Activated T-helper 1 cell treated with anti-CD3 and anti-CD28 coated beads, Interleukin-12 subunit alpha, Interleukin-12 subunit beta, Interleukin-2, Interleukin-4 antibody, amounts not matched to agents 30 ng/mL and 10 ng/mL and 1 ng/mL, durations not matched to agents 14 hours and 24 hours and 36 hours (primary cell): ENCODE measurements at regions not wholly inside any gene's neighbourhood (a gene's known extent, or its start where the extent isn't known, plus 50 kb on each side); places are given as distances from the start of the nearest gene placed in this dataset.

Experiments
- DNase-seq: peaks from one replicate; pipeline ENCODE4 v3.0.0; 2021; ENCODE audit warnings: low spot score
- H3K27ac Mint-ChIP-seq: one replicate; pipeline ENCODE4 v1.8.0; 2021; ENCODE audit warnings: mild to moderate bottlenecking, mixed read lengths
- H3K27me3 Mint-ChIP-seq: one replicate; pipeline ENCODE4 v1.8.0; 2022; ENCODE audit warnings: mild to moderate bottlenecking, moderate library complexity, mixed read lengths; ENCODE audit not compliant: insufficient read depth
- H3K36me3 Mint-ChIP-seq: one replicate; pipeline ENCODE4 v1.8.0; 2021; ENCODE audit warnings: low read depth, mixed read lengths
- H3K4me1 Mint-ChIP-seq: one replicate; pipeline ENCODE4 v1.8.0; 2021; ENCODE audit warnings: low read depth, mixed read lengths
- H3K4me3 Mint-ChIP-seq: one replicate; pipeline ENCODE4 v1.8.0; 2021; ENCODE audit warnings: mild to moderate bottlenecking, moderate library complexity, mixed read lengths
- H3K9me3 Mint-ChIP-seq: one replicate; pipeline ENCODE4 v1.8.0; 2021; ENCODE audit warnings: mixed read lengths
- intact Hi-C: fragments of 100-400 bp; cut with micrococcal nuclease; formaldehyde crosslinking; loops from one replicate; pipeline ENCODE4 v1.15.1; 2024

GRCh38 chr10:56298941-56299340, 62.1 kb downstream of the ZWINT start:
- Mint-ChIP-seq H3K27ac (no peak overlapping the region), H3K27me3 (no peaks in the 10 kb centered on the region), H3K9me3 (peaks cover 3% of the 10 kb centered on the region), H3K4me1 (no peaks in the 10 kb centered on the region), H3K36me3 (no peaks in the 10 kb centered on the region), H3K4me3 (no peak overlapping the region)
- intact Hi-C loops: no loop called here
- DNase-seq: no peak

DNA sequence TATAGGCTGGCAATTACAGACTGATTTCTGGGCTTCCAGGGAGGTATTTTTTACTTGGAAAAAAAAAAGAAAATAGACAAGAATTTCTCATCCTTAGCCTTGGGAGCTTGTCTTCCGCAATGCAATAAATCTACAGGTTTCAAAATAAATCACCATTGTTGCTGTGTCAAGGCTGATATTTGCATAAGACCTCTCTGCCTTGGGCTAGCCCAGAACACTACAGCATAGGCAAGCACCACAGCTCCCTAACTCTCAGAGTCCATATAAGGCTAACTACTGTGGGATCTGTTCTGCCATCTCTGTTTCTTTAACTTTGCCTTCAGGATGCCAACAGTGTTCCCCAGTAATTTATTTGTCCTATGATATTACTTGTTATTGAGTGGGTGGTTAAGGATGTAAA, 64.4 kb downstream of the ZWINT start:
- intact Hi-C loops: no loop called here
- Mint-ChIP-seq H3K27ac (no peak overlapping the region), H3K4me3 (no peak overlapping the region), H3K9me3 (peaks cover 4% of the 10 kb centered on the region), H3K27me3 (no peaks in the 10 kb centered on the region), H3K4me1 (no peaks in the 10 kb centered on the region), H3K36me3 (no peaks in the 10 kb centered on the region)
- no peak for DNase-seq

DNA sequence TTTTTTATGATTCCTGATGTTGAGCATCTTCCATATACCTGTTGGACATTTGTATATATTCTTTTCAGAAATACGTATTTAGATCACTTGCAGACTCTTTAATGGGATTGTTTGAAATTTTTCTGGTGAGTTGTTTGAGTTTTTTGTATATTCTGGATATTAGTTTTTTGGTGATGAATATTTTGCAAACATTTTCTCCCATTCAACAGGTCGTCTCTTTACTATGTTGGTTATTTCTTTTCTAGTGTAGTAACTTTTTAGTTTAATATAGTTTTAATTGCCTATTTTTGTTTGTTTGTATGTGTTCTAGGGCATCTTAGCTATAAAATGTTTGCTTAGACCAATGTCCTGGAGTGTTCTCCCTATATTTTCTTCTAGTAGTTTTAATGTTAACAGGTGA, 72.7 kb downstream of the ZWINT start:
- H3K9me3 Mint-ChIP-seq: peaks cover 7% of the 10 kb centered on the region
- intact Hi-C loops: no loop called here
- no peaks in the 10 kb centered on the region for H3K4me1 Mint-ChIP-seq
- no peaks in the 10 kb centered on the region for H3K36me3 Mint-ChIP-seq
- no peaks in the 10 kb centered on the region for H3K27me3 Mint-ChIP-seq
- no peak for DNase-seq
- no peak overlapping the region for H3K4me3 Mint-ChIP-seq
- no peak overlapping the region for H3K27ac Mint-ChIP-seq

DNA sequence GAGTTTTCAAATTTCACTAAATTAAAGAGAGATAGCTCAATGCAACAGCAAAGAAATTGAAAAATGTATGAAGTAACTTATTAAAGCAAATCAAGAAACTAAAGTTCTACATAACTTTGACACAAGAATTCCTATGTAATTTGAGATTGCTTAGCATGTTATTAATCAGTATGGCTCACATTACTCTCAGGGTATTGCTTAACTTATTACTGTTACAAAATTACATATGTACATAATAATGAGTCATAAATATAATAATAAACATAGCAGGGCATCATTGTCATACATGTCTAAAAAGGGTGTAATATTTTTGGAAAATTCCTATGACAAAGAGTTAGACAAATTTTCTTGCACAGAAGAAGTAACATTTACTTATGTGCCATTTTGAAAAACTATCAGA, 75.0 kb downstream of the ZWINT start:
- no peak for DNase-seq
- Mint-ChIP-seq H3K4me1 (no peaks in the 10 kb centered on the region), H3K4me3 (no peak overlapping the region), H3K36me3 (no peaks in the 10 kb centered on the region), H3K27ac (no peak overlapping the region), H3K9me3 (peaks cover 4% of the 10 kb centered on the region), H3K27me3 (no peaks in the 10 kb centered on the region)
- intact Hi-C loops: no loop called here

- Mint-ChIP-seq H3K9me3 (no peaks in the 10 kb centered on the region), H3K27me3 (no peaks in the 10 kb centered on the region), H3K27ac (no peak overlapping the region), H3K4me3 (no peak overlapping the region), H3K4me1 (no peaks in the 10 kb centered on the region), H3K36me3 (no peaks in the 10 kb centered on the region)
- intact Hi-C loops: no loop called here
- DNase-seq: no peak
Measured at GRCh38 chr10:56279270-56279669, 81.8 kb downstream of the ZWINT start.

DNA sequence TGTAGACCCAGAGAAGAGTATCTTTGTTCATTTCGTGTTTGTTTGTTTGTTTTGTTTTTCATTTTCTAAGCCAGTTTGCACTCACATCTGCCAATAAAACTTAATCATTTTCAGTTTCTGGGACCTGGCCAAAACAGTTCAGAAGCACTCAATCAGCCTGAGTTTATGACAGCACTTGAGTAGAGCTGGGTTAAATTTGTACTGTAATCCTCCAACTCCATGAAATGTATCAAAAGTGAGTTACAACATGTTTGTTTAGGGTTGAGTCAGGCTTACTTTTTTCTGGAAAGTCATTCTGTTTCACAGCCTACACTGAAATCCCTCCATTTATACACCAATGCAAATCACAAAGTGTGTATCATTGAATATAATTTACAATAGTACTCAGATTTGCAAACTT, 91.9 kb downstream of the ZWINT start:
- no peak for DNase-seq
- Mint-ChIP-seq H3K9me3 (no peaks in the 10 kb centered on the region), H3K4me3 (no peak overlapping the region), H3K27me3 (no peaks in the 10 kb centered on the region), H3K27ac (no peak overlapping the region), H3K36me3 (no peaks in the 10 kb centered on the region), H3K4me1 (no peaks in the 10 kb centered on the region)
- intact Hi-C loops: no loop called here

GRCh38 chr10:56266120-56266519, 94.9 kb downstream of the ZWINT start:
- Mint-ChIP-seq H3K36me3 (no peaks in the 10 kb centered on the region), H3K27ac (no peak overlapping the region), H3K4me1 (no peaks in the 10 kb centered on the region), H3K4me3 (no peak overlapping the region), H3K9me3 (no peaks in the 10 kb centered on the region), H3K27me3 (no peaks in the 10 kb centered on the region)
- intact Hi-C loops: no loop called here
- no peak for DNase-seq

GRCh38 chr10:56258991-56259390, 102.1 kb downstream of the ZWINT start:
- intact Hi-C loops: no loop called here
- no peaks in the 10 kb centered on the region for H3K4me1 Mint-ChIP-seq
- H3K4me3 Mint-ChIP-seq: no peak overlapping the region
- no peak overlapping the region for H3K27ac Mint-ChIP-seq
- no peaks in the 10 kb centered on the region for H3K9me3 Mint-ChIP-seq
- H3K36me3 Mint-ChIP-seq: no peaks in the 10 kb centered on the region
- no peaks in the 10 kb centered on the region for H3K27me3 Mint-ChIP-seq
- no peak for DNase-seq

GRCh38 chr10:56258378-56258777, 102.7 kb downstream of the ZWINT start:
- intact Hi-C loops: no loop called here
- Mint-ChIP-seq H3K9me3 (no peaks in the 10 kb centered on the region), H3K36me3 (no peaks in the 10 kb centered on the region), H3K27me3 (no peaks in the 10 kb centered on the region), H3K4me1 (no peaks in the 10 kb centered on the region), H3K4me3 (no peak overlapping the region), H3K27ac (no peak overlapping the region)
- no peak for DNase-seq

DNA sequence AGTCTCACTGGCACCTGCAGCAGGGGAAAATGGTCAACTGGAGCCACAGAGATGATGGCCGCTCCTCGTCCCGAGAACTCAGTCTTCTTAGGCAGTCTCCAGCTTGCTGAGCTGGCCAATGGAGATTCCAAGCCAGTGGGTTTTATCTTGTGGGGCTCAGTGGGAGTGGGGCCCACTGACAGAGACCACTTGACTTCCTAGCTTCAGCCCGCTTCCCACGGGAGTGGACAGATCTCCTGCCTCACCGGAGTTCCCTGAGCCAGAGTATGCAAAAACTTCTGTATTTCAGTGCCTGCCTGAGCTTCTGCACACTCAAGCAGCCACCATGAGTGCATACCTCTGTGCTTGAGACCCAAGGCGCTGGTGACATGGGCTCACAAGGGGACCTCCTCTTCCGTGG, 105.8 kb downstream of the ZWINT start:
- DNase-seq: no peak
- Mint-ChIP-seq H3K9me3 (no peaks in the 10 kb centered on the region), H3K36me3 (no peaks in the 10 kb centered on the region), H3K27me3 (no peaks in the 10 kb centered on the region), H3K4me3 (no peak overlapping the region), H3K4me1 (no peaks in the 10 kb centered on the region), H3K27ac (no peak overlapping the region)
- intact Hi-C loops: no loop called here

- no peaks in the 10 kb centered on the region for H3K27me3 Mint-ChIP-seq
- no peak for DNase-seq
- no peaks in the 10 kb centered on the region for H3K36me3 Mint-ChIP-seq
- intact Hi-C loops: no loop called here
- no peaks in the 10 kb centered on the region for H3K4me1 Mint-ChIP-seq
- no peaks in the 10 kb centered on the region for H3K9me3 Mint-ChIP-seq
- no peak overlapping the region for H3K4me3 Mint-ChIP-seq
- no peak overlapping the region for H3K27ac Mint-ChIP-seq
Measured at GRCh38 chr10:56240471-56240870, 120.6 kb downstream of the ZWINT start.

- H3K9me3 Mint-ChIP-seq: peaks cover 3% of the 10 kb centered on the region
- H3K36me3 Mint-ChIP-seq: no peaks in the 10 kb centered on the region
- H3K27me3 Mint-ChIP-seq: no peaks in the 10 kb centered on the region
- no peak for DNase-seq
- H3K27ac Mint-ChIP-seq: no peak overlapping the region
- no peak overlapping the region for H3K4me3 Mint-ChIP-seq
- intact Hi-C loops: no loop called here
- no peaks in the 10 kb centered on the region for H3K4me1 Mint-ChIP-seq
Measured at GRCh38 chr10:56231436-56231835, 129.6 kb downstream of the ZWINT start.

DNA sequence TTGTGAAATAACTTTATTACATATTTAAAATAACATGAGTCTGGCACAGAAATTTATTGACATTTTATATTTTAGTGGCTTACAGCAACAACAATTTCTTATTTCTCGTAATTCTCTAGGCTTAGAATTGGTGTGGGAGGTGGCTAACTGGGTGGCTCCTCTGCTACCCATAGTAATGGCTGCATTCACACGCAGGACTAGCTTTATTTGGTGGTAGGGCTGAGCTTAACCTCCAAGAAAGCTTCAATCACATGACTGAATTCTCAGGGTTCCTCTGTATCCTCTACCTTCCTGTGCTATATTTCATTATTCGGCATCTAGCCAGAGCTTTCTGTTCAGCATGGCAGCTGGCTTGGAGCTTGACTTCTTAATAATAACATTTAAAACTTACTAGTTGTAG, 138.8 kb downstream of the ZWINT start:
- Mint-ChIP-seq H3K27me3 (no peaks in the 10 kb centered on the region), H3K27ac (no peak overlapping the region), H3K4me3 (no peak overlapping the region), H3K9me3 (no peaks in the 10 kb centered on the region), H3K4me1 (no peaks in the 10 kb centered on the region), H3K36me3 (no peaks in the 10 kb centered on the region)
- DNase-seq: no peak
- intact Hi-C loops: no loop called here

GRCh38 chr10:56212951-56213350, 148.1 kb downstream of the ZWINT start:
- intact Hi-C loops: no loop called here
- Mint-ChIP-seq H3K4me3 (no peak overlapping the region), H3K27ac (no peak overlapping the region), H3K36me3 (no peaks in the 10 kb centered on the region), H3K4me1 (no peaks in the 10 kb centered on the region), H3K9me3 (peaks cover 12% of the 10 kb centered on the region), H3K27me3 (no peaks in the 10 kb centered on the region)
- no peak for DNase-seq
